ENCODE measurements at regions not wholly inside any gene's neighbourhood (a gene's known extent, or its start where the extent isn't known, plus 50 kb on each side); places are given as distances from the start of the nearest gene placed in this dataset.
"Not testable (repeated sequence)": the region's sequence is repeated elsewhere in the genome, so short reads cannot be mapped to it uniquely, and the experiment has no call there.

- TF ChIP-seq CTCF (IDR thresholded peaks at IDR 0.05) = no peak
- CTCF ChIA-PET = interaction anchor here (0.7 kb wide), 1 partner anchor 11 kb away, joined by 4 read pairs; no protein-coding TSS in a partner anchor
- Histone ChIP-seq H3K27me3 (ENCODE audit: control insufficient read depth in 1 of 2, insufficient read depth in 2 of 2, low read length in 2 of 2) (no peaks in the 10 kb centered on the region), H3K4me1 (ENCODE audit: insufficient read depth, low read length) (no peaks in the 10 kb centered on the region), H3K9me3 (ENCODE audit: control insufficient read depth in 1 of 2, insufficient read depth in 1 of 2, low read length in 2 of 2) (no peaks in the 10 kb centered on the region), H3K27ac (ENCODE audit: low read depth in 1 of 2, low read length in 2 of 2) (no peak overlapping the region), H3K4me3 (ENCODE audit: low read length) (no peak overlapping the region), H3K36me3 (ENCODE audit: insufficient read depth, low read length) (no peaks in the 10 kb centered on the region)
- intact Hi-C loops (cut with DNase I, micrococcal nuclease) = no loop called here
- no peak overlapping the region for H3K4me3 Mint-ChIP-seq
- H3K27ac Mint-ChIP-seq = no peak overlapping the region
- no peak for DNase-seq
- POLR2A ChIA-PET = no interaction called here
- H3K4me1 Mint-ChIP-seq (ENCODE audit: low read depth) = no peaks in the 10 kb centered on the region
- peaks cover 8% of the 10 kb centered on the region for H3K27me3 Mint-ChIP-seq
- no peaks in the 10 kb centered on the region for H3K36me3 Mint-ChIP-seq (ENCODE audit: low read depth)
- ATAC-seq (ENCODE audit: poor library complexity) = no peak
- no peaks in the 10 kb centered on the region for H3K9me3 Mint-ChIP-seq
Measured at GRCh38 chr18:1665079-1665478, 760.4 kb downstream of the ADCYAP1 start.

GRCh38 chr18:1668279-1668678 is 763.6 kb downstream of the ADCYAP1 start:
- Histone ChIP-seq H3K36me3 (ENCODE audit: insufficient read depth, low read length) (no peaks in the 10 kb centered on the region), H3K27me3 (ENCODE audit: control insufficient read depth in 1 of 2, insufficient read depth in 2 of 2, low read length in 2 of 2) (no peaks in the 10 kb centered on the region), H3K4me3 (ENCODE audit: low read length) (no peak overlapping the region), H3K27ac (ENCODE audit: low read depth in 1 of 2, low read length in 2 of 2) (no peak overlapping the region), H3K4me1 (ENCODE audit: insufficient read depth, low read length) (no peaks in the 10 kb centered on the region), H3K9me3 (ENCODE audit: control insufficient read depth in 1 of 2, insufficient read depth in 1 of 2, low read length in 2 of 2) (no peaks in the 10 kb centered on the region)
- Mint-ChIP-seq H3K27ac (no peak overlapping the region), H3K27me3 (peaks cover 8% of the 10 kb centered on the region), H3K36me3 (ENCODE audit: low read depth) (no peaks in the 10 kb centered on the region), H3K4me3 (no peak overlapping the region), H3K9me3 (peaks cover 2% of the 10 kb centered on the region), H3K4me1 (ENCODE audit: low read depth) (no peaks in the 10 kb centered on the region)
- ChIA-PET POLR2A (no interaction called here), CTCF (interaction anchor here (1.6 kb wide), 1 partner anchor 10 kb away, joined by 4 read pairs; no protein-coding TSS in a partner anchor)
- no peak for ATAC-seq (ENCODE audit: poor library complexity)
- no peak for DNase-seq
- intact Hi-C loops (cut with DNase I, micrococcal nuclease) = no loop called here
- no peak for TF ChIP-seq CTCF (IDR thresholded peaks at IDR 0.05)

- H3K4me3 Mint-ChIP-seq; CTCF ChIA-PET; intact Hi-C loops (cut with DNase I, micrococcal nuclease); DNase-seq; H3K9me3 Mint-ChIP-seq; H3K9me3 ChIP-seq (ENCODE audit: control insufficient read depth in 1 of 2, insufficient read depth in 1 of 2, low read length in 2 of 2); H3K36me3 Mint-ChIP-seq (ENCODE audit: low read depth); ATAC-seq (ENCODE audit: poor library complexity); H3K36me3 ChIP-seq (ENCODE audit: insufficient read depth, low read length); H3K27ac Mint-ChIP-seq; H3K27me3 Mint-ChIP-seq; H3K4me1 ChIP-seq (ENCODE audit: insufficient read depth, low read length); H3K27me3 ChIP-seq (ENCODE audit: control insufficient read depth in 1 of 2, insufficient read depth in 2 of 2, low read length in 2 of 2); H3K4me1 Mint-ChIP-seq (ENCODE audit: low read depth); H3K27ac ChIP-seq (ENCODE audit: low read depth in 1 of 2, low read length in 2 of 2); POLR2A ChIA-PET; H3K4me3 ChIP-seq (ENCODE audit: low read length): not testable (repeated sequence)
Measured at GRCh38 chr18:1671710-1672109, 767.0 kb downstream of the ADCYAP1 start.

GRCh38 chr18:1676387-1676786 is 771.7 kb downstream of the ADCYAP1 start:
- ATAC-seq (ENCODE audit: poor library complexity) = no peak
- Mint-ChIP-seq H3K27ac (no peak overlapping the region), H3K27me3 (no peaks in the 10 kb centered on the region), H3K9me3 (no peaks in the 10 kb centered on the region), H3K4me3 (no peak overlapping the region), H3K36me3 (ENCODE audit: low read depth) (no peaks in the 10 kb centered on the region), H3K4me1 (ENCODE audit: low read depth) (no peaks in the 10 kb centered on the region)
- Histone ChIP-seq H3K27ac (ENCODE audit: low read depth in 1 of 2, low read length in 2 of 2) (no peak overlapping the region), H3K4me3 (ENCODE audit: low read length) (no peak overlapping the region), H3K36me3 (ENCODE audit: insufficient read depth, low read length) (no peaks in the 10 kb centered on the region), H3K27me3 (ENCODE audit: control insufficient read depth in 1 of 2, insufficient read depth in 2 of 2, low read length in 2 of 2) (no peaks in the 10 kb centered on the region), H3K9me3 (ENCODE audit: control insufficient read depth in 1 of 2, insufficient read depth in 1 of 2, low read length in 2 of 2) (no peaks in the 10 kb centered on the region), H3K4me1 (ENCODE audit: insufficient read depth, low read length) (no peaks in the 10 kb centered on the region)
- ChIA-PET CTCF (no interaction called here), POLR2A (no interaction called here)
- TF ChIP-seq CTCF (IDR thresholded peaks at IDR 0.05) = no peak
- DNase-seq = no peak
- intact Hi-C loops (cut with DNase I, micrococcal nuclease) = no loop called here
